ENCODE measurements at regions not wholly inside any gene's neighbourhood (a gene's known extent, or its start where the extent isn't known, plus 50 kb on each side); places are given as distances from the start of the nearest gene placed in this dataset.

GRCh38 chr7:54242776-54243175 lies 299.4 kb upstream of the VSTM2A start:
- no peak overlapping the region for H2AFZ ChIP-seq (ENCODE audit: low read length)
- 29% methylated on average over 6 of the region's 6 CpGs for WGBS (ENCODE audit: low lambda C conversion rate)
- no peaks in the 10 kb centered on the region for H3K27me3 ChIP-seq (ENCODE audit: control insufficient read depth in 1 of 2, insufficient read depth in 2 of 2, low read length in 2 of 2)
- no peak for ATAC-seq
- no peak overlapping the region for H3K4me3 ChIP-seq (replicated peaks in 1 of 3; ENCODE audit: insufficient read depth in 1 of 3, low read depth in 2 of 3, low read length in 3 of 3)
- ChIA-PET CTCF (ENCODE audit: low intra/inter-chr PET ratio, low total read pairs) (no interaction called here), POLR2A (no interaction called here)
- H3K4me2 ChIP-seq (ENCODE audit: low read depth, low read length) = no peak overlapping the region
- no peaks in the 10 kb centered on the region for H3K79me2 ChIP-seq (ENCODE audit: insufficient read depth, low read length)
- no peak overlapping the region for H3K9ac ChIP-seq (ENCODE audit: insufficient read depth, low read depth, low read length)
- FAIRE-seq = no peak
- no peaks in the 10 kb centered on the region for H3K4me1 ChIP-seq (ENCODE audit: insufficient read depth, low read length)
- in situ Hi-C loops (cut with HindIII; ENCODE audit: extremely low pct_ligation_motif_present, low pct_unique_long_range_greater_than_20kb) = no loop called here
- H3K9me3 ChIP-seq (ENCODE audit: low read length) = peaks cover 81% of the 10 kb centered on the region
- no peak overlapping the region for H3K27ac ChIP-seq (ENCODE audit: extremely low read length, insufficient read depth, low read length)
- no peaks in the 10 kb centered on the region for H4K20me1 ChIP-seq (ENCODE audit: insufficient read depth, low read length)
- DNase-seq (ENCODE audit: low spot score) = no peak
- H3K36me3 ChIP-seq (replicated peaks in 1 of 2; ENCODE audit: control insufficient read depth in 1 of 2, insufficient read depth in 2 of 2, low read length in 2 of 2) = no peaks in the 10 kb centered on the region
- BruUV-seq (replicated peaks) = no TSS peak
- intact Hi-C loops (cut with micrococcal nuclease; ENCODE audit: unreplicated experiment) = no loop called here
- TF ChIP-seq ZMAT5 (CRISPR knock-in tag; IDR thresholded peaks at IDR 0.05; ENCODE audit: borderline replicate concordance, low read depth) (no peak), NR2F6 (IDR thresholded peaks at IDR 0.05) (no peak), NR2F6 (CRISPR knock-in tag; IDR thresholded peaks at IDR 0.05) (no peak), ZFY (CRISPR knock-in tag; IDR thresholded peaks at IDR 0.05) (no peak), MAZ (IDR thresholded peaks at IDR 0.05; ENCODE audit: borderline replicate concordance, low read depth, low read length) (no peak), MAZ (CRISPR knock-in tag; IDR thresholded peaks at IDR 0.05; ENCODE audit: low read depth) (no peak), AFF4 (CRISPR knock-in tag; IDR thresholded peaks at IDR 0.05) (no peak), SMC3 (IDR thresholded peaks at IDR 0.05; ENCODE audit: low read length) (no peak), TCF12 (IDR thresholded peaks at IDR 0.05) (no peak), TCF12 (CRISPR knock-in tag; IDR thresholded peaks at IDR 0.05) (no peak), CBX1 (IDR thresholded peaks at IDR 0.05; ENCODE audit: low read depth) (no peak), NCOA2 (CRISPR knock-in tag; IDR thresholded peaks at IDR 0.05) (no peak), NFIB (CRISPR knock-in tag; IDR thresholded peaks at IDR 0.05; ENCODE audit: borderline replicate concordance) (no peak), ZNF781 (CRISPR knock-in tag; IDR thresholded peaks at IDR 0.05; ENCODE audit: borderline replicate concordance, not compliant biosample characterization) (no peak), ZBTB7B (CRISPR knock-in tag; IDR thresholded peaks at IDR 0.05) (no peak), BRF2 (CRISPR knock-in tag; IDR thresholded peaks at IDR 0.05) (no peak), ZNF253 (CRISPR knock-in tag; IDR thresholded peaks at IDR 0.05; ENCODE audit: borderline replicate concordance) (no peak), PBX2 (CRISPR knock-in tag; IDR thresholded peaks at IDR 0.05) (no peak), ZC3H13 (CRISPR knock-in tag; IDR thresholded peaks at IDR 0.05) (no peak)
